ENCODE measurements at regions not wholly inside any gene's neighbourhood (a gene's known extent, or its start where the extent isn't known, plus 50 kb on each side); places are given as distances from the start of the nearest gene placed in this dataset.

DNA sequence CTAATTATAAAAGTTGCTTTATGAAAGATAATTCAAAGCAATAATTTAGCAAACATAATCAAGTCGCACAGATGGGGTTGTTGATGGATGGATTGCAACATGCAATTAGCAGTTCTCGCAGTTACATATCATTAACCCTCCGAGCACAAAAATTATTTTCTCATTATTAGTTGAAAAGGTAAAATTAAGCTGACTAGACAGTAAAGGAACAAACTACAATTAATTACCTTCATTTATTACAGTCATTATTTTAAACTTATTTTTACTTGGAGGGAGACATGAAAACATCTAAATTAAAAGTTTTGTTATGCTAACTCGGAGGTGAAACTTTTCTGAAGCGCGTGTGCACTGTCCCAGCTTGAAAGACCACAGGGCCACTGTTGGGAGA, 146.9 kb downstream of the PHETA1 start:
- no peak for DNase-seq (ENCODE audit: low read depth)

DNA sequence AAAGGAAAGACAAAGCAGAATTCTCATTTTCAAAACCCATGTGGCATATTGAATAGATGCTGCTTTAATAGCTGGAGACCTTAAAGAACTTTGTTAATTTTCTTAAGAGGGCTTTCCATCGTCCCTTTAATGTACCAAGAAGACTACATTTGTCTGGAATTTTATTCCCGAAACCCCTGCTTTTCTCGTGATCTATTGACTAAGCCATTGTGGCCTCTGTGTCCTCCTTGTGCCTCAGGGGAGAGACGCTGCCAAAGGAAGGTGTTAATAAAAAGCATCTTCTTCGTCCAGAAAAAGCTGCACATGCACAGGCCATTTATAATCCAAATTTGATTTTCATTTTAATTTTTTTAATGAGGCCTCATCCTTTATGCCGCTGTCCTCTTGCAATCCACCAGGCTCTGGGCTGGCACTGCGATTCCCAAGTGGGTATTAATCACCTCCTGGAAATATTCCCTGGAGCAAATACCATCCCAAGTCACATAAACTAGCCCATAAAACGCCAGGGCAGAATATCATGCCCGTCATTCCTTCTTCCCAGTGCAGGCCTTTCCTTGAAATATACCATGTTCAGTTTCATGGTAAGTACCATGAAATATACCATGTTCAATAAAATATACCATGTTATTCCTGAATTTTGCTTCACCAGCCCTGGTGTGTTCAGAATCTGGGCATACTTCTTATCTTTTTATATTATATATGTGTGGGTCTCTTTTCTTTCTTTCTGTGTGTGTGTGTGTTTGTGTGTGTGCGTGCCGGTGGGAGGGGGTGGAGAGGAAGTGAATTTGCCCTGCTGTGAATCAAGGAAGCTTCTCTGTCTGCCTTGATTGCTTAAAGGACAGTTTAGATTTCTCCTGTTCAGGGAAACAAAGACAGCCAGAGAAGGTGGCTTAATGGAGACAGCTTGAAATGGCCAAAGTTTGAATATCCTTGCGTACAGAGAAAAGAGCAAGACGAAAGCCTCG, 147.6 kb downstream of the PHETA1 start:
- no peak for DNase-seq (ENCODE audit: low read depth)

DNA sequence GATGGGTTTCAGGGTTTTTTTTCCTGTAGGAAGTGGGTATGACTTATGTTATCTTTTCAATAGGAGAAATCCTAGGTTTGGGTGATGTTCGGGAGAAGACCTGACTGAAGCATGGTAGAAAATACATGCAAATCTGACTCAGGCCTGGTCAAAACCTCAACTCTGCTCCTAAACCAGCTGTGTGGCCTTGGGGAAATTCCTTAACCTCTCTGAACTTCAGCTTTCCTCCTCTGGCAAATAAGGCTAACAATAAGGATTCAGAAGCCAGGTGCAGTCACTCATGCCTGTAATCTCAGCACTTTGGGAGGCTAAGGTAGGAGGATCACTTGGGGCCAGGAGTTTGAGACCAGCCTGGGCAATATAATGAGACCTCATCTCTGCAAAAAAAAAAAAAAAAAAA, 148.5 kb downstream of the PHETA1 start:
- no peak for DNase-seq (ENCODE audit: low read depth)

DNA sequence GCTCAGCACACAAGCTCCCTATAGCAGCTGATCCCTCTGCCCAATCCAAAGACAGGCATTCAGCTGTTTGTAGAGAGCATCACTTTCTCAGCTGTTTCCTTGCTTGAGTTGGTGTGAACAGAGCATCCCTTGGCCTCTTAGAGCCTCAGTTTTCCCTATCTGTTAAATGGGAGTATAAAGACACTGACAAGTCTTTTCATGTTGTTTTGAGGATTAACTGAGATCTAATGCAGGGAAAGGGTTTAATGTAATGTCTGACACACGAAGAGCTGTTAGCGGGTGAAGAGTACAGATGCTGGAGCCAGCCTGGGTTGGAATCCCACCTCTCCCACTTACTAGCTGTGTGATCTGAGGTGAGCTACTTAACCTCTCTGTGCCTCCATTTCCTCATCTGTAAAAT, 149.5 kb downstream of the PHETA1 start:
- DNase-seq (ENCODE audit: low read depth) = no peak

DNA sequence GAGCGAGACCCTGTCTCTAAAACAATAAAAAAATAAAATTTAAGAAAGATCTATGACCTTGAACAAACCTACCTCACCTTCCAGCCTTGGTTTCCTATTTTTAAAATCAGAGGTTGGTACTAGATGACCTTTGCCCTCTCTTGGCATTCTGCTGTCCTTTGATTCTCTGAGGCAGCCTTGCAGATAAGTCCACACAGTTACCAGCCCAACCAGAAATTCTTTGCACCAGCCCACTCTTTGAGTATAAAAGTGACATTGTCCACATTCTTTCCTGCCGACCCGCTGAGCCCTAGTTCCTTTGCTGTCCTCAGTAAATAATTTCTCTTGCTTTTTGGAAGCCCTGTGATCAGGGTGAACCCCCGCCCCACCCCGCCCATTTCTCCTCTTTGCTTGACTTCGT, 150.4 kb downstream of the PHETA1 start:
- DNase-seq (ENCODE audit: low read depth) = no peak

DNA sequence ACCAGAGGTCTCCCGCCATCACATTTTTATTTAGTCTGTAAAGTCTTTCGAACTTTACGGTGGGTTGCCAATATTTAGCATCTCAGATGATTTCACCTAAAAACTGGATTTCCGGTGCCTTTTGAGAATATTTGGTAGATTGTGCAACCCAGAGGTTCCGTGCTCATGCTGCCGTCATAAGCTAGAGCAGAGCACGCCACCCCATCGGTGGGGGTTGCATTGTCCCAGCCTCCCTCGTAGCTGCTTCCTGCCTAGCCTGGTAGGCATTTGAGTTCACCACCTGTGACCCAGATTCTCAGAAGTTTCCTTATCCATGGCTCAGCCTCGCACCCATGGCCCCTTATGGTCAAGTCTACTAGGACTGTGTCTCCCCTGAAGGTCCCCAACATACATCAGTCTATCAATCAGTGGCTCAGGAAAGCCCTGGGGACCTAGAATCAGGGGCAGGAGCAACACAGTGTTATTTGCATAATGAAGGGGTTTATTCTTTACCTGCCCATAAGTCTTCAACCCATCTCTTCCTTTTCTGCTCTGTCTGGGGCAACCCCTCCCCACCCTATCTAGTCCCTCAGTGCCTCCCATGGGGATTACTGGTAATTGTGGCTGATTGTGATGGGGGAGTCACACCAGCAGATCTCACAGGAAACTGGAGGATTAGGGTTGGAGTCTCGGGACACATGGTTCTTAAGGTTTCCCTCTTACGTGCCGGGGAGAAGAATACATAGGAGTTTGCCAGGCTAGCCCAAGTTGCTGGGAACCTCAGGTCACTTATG, 152.3 kb downstream of the PHETA1 start:
- no peak for DNase-seq (ENCODE audit: low read depth)

DNA sequence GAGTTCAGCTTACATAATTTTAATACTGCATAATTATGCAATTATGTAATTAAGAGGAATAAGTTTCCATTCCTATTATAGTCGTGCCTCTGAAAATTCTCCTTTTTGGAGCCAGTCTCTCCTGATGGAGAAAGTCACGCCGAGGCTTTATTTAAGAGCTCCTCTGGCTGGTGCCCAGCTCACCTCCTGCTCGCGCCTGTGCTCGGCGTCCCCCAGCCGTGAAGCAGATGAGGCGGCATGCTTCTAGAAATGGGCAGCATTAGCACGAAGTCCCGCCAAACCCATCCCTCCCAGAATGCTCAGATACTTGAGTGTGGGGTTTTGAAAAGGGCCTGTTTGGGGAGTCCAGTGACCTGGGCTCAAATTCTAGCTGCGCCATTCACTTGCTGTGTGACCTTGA, 153.0 kb downstream of the PHETA1 start:
- no peak for DNase-seq (ENCODE audit: low read depth)

DNA sequence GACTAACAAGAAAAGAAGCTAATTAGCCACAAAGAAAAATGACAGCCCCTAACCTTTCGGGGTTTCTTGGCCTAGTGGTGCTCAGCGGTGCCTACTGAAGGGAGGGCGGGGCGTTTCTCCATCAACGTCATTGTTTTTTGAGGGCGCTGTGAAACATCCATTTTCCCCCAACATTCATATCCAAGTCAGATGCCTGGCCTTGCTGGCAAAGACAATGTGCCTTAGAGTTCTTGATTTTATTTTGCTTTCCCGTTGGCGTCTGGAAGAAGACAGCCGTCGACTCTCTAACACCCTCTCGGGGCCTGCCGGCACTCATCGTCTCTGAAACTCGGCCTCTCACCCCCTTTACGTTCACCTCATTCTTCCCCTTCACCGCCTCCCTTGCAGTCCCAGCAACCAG, 154.5 kb downstream of the PHETA1 start:
- no peak for DNase-seq (ENCODE audit: low read depth)

DNA sequence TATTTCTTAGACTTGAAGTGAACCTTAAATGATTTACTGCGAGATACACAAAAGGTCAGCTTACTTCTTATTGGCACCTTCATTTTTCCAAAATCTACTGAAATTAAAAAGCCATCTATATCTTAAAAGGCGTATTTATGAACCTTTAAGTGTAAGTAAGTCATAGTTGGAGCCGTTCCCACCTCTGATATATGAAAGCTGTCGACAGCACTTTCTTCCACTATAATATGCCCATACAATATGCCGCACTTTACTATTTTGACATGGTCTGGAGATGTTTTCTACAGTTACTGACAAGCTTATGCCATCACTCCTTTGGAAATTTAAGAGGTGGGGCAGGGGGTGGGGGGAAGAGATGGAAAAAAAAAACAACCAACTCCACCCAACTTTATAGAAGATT, 155.3 kb downstream of the PHETA1 start:
- no peak for DNase-seq (ENCODE audit: low read depth)

DNA sequence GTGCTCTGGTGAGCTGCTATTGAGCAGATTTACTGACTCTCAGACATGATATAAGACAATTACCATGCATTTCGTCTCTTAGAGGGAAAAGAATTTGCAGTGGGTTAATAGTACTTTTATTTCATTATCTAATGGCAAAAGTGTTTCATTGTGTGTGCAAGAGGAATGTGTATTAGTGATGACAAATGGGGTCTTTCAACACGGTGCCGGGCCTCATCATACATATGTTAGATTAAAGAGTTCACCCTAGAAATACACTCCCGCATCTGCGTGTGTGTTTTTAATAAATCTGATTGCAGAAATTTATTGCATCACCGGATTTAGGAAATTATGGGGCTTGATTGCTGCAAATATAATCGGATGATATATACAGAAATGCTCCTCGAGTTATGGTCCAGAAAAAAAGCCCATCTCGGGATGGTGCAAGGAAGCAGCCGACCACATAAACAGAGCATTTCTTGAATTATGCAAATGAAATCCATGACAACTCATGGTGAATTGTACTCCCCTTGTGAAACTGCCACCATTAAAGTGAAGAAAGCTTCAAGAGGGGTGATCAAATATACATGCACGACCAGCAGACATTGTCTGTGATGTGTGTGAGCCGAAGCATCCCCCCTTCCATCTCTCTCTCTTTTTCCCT, 156.0 kb downstream of the PHETA1 start:
- DNase-seq (ENCODE audit: low read depth) = no peak

DNA sequence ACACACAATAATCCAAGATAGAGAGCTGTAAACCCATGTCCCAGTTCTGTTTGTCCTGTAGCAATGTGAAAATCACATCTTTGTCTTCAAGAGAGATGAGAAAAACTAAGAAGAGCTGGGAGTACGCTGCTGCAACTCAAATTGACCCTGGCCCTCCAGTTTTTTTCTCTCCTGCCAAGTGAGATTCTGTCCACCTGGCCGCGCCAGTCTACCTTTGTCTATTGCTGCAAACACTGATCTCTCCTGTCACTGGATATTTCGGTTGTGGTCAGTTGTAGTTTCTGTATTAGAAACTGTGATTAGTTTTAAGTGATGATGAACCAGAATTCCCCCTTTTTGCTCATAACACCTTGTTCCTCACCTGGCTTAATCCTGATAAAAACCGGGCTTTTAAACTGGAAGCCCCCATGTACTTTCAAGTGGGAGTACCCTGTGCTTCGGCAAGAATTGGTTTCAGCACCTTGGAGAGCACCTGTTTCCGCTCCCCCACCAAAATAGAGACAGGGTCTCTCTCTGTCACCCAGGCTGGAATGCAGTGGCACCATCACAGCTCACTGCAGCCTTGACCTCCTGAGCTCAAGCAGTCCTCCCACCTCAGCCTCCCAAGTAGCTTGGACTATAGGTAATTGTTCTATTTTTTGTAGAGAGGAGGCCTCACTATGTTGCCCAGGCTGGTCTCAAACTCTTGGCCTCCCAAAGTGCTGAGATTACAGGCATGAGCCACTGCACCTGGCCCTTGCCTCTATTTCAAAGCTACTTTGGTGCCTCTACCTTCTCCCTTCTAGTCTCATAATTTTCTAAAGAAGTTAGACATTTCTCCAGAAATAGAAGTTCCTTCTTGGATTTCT, 156.8 kb downstream of the PHETA1 start:
- DNase-seq (ENCODE audit: low read depth) = no peak

DNA sequence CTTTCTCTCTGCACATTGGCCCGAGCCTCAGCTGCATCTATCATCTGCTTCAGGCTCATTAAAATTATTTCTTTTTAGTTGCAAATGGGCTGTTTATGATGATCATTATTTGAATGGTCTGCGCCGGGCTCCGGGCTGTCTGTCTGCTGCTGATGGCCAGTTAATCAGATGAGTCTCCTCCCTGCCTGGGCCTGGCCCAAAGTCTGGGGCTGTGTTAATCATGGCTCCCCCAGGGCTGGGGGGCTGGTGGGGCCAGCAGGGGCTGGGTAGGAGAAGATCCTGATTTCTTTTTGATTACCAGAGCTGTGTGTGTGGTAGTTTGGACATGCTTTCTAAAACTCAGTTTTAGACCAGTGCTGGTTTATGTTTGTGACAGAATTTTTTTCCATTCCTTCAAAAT, 159.1 kb downstream of the PHETA1 start:
- DNase-seq (ENCODE audit: low read depth) = no peak

DNA sequence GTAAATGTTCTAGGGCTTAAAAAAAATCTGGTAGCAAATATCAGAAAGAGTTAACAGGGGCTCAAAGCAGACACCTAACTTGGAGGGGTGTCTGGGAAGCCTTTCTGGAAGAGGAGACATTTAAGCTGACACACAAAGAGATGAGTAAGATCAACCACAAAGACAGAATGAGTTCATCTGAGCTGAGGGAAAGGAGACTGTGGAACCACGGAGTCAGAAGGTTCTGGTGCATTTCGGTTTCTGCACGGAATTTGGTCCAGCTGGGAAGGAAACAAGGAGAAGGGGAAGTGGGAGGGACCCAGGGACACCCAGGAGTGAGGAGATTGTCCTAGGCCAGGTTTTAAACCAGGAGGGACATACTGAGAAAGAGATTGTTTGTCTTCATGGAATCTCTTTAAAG, 161.1 kb downstream of the PHETA1 start:
- no peak for DNase-seq (ENCODE audit: low read depth)

DNA sequence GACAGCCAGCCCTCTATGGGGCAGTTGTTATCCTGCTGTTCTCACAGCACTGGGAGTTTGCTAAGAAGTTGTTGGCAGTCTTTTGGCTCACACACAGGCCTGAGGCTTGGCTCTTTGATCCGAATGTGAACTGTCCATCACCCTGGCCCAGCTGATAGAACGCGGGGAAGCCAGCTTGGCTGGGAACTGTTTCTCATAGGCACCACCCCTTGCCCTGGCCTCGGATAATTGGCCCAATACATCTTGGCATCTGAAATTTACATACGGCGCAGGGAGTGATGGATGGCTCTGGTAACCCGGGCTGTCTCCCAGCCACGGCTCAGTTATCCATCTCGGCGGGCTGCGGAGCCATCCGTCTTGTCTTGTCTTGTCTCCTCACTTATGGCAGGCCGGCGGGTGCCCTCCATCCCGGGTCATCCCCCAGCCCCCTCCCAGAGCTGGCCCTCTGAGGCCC, 164.1 kb downstream of the PHETA1 start:
- DNase-seq (ENCODE audit: low read depth) = no peak

DNA sequence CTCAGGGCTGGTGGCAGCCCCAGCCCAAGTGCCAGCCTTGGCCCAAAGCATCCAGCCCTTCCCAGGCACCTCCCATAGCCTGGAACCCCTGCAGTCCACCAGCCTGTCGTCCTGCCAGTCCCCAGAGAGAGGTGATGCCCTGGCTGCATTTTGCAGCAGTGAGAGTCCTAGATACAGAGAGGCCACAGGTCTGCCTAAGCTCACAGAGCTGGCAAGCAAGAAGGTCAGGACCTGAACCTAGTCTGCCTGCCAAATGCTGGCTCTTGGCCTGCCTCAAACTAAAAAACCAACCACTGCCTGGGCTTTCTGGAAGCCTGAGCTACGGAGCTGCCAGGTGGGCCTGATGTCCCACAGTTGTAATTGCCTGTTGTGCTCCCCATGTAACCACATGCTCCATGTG, 164.9 kb downstream of the PHETA1 start:
- no peak for DNase-seq (ENCODE audit: low read depth)

DNA sequence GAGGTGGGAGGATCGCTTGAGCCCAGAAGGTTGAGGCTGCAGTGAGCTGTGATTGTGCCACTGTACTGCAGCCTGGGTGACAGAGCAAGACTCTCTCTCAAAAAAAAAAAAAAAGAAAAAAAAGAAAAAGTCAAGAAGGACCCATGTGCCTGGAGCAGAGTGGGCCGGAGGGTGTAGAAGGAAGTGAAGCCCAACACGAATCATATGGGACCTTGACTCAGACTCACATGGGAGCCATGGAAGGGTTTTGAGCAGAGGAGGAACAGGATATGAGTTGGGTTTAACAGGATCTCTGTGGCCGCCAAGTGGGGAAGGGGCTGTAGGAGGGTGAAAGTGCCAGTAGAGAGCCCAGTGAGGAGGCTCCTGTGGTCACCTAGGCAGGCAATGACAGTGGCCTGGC, 165.4 kb downstream of the PHETA1 start:
- no peak for DNase-seq (ENCODE audit: low read depth)

DNA sequence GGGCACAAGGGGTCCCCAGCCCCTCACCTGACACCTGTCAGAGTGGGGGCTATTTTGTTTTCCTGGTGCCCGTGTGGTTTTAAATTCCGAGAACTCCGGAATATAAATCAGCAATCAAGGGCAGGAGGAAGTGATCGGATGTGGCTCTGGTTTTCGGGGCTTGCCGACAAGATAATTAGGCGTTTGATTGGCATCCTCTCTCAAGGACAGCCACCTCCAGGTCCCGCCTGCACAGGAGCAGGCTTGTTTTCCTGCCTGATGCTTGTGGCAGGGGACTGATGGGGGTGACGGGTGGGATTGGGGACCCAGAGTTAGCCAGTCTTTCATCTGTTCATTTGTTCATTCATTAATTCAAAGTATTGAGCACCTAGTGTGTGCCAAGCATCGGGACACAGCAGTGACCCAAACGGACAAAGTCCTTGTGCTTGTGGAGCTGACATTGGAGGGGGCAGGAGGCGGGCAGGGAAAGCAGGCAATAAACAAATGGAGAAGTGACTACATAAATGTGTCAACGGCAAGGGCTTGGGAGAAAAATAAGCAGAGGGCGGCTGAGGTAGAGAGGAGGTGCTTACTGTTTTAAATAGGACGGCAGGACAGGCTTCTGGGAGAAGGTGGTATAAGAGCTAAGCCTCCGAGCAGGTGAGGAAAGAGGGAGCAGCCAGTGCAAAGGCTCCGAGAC, 166.5 kb downstream of the PHETA1 start:
- no peak for DNase-seq (ENCODE audit: low read depth)

DNA sequence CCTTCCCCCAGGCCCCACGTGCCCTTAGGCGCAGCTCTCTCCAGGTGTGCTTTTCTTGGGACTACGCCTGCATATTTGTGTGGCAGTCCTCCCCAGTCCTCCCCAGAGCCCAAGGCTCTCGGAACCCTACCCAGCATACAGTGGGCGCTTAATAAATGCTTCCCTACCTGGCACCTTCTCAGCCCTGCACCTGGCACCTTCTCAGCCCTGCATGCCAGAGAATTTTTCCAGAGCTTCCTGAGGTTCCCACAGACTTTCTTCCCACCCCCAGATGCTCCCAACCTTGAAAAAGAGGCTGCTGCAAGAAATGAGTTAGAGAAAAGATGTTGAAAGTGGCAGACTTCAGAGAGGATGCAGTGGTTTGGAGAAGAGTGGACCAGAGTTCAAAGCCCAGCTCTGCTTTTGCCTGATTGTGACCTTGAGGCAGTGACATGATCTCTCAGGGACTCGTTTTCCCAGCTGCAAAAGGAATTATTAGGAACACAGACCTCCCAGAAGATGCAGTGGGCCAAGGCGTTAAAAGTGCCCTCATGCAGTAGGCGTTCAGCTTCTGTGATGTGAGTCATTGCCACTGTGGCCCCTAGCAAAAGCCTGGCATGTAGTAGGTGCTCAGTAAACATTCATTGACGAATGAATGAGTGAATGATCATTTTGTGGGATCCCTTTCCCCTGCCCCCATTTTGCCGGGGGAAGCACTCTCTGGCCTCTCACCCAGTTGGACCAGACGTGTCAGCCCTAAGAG, 167.2 kb downstream of the PHETA1 start:
- DNase-seq (ENCODE audit: low read depth) = no peak

DNA sequence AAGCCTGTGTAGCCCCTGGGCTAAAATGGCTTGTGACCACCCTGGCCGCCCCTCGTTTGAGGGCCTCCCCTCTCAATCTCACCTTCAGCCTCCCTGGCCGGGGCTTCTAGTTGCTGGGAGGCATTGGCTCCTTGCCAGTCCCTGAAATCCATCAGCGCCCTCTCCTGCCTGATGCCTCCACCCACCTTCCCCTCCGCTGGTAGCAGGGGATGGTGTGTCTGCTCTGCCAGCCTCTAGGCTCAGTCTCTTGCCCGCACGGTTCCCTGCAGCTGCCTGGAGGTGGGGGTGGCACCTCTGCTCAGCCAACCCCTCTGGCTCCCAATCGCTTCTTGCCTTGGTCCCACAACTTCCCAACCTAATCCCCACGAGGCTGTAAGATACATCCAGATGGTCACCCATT, 167.9 kb downstream of the PHETA1 start:
- DNase-seq (ENCODE audit: low read depth) = no peak

DNA sequence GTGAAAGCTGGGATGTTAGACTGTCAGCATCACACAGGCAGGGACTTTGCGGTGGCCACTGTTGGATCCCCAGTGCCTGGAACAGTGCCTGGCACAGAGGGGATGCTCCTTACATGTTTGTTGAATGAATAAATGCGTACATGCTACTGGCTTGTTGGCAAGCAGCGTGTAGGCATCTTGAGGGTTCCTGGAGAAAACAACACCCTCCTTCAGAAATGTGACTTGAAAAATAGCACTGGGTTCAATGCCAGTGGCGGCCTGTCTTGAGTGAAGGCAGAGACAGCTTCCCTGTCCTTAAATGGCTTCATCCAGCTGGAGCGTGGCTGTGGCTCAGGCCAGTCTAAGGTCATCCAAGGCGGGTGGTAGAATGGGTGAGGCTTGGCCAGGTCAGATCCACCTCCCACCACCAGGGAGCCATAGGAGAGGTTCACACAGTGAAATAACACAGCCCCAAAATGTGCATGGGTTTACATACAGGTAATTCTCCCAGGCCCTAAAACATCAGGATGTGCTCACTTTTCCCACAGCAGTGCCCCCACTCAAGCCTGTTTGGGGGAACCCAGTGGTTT, 171.4 kb downstream of the PHETA1 start:
- DNase-seq (ENCODE audit: low read depth) = no peak

All from T-helper 22 cell (primary cell).